ENCODE measurements at regions not wholly inside any gene's neighbourhood (a gene's known extent, or its start where the extent isn't known, plus 50 kb on each side); places are given as distances from the start of the nearest gene placed in this dataset.

- TF ChIP-seq CTCF (conservative IDR thresholded peaks at IDR 0.05; ENCODE audit: low read depth, low read length) (no peak), EZH2 (IDR thresholded peaks at IDR 0.05; ENCODE audit: low read length, unreplicated experiment) (no peak)
These were observed 225.2 kb downstream of the NPR3 start for GRCh38 chr5:32936329-32936728.

Measured in PC-3 (cell line).